ENCODE measurements at regions not wholly inside any gene's neighbourhood (a gene's known extent, or its start where the extent isn't known, plus 50 kb on each side); places are given as distances from the start of the nearest gene placed in this dataset.
"Not testable (repeated sequence)": the region's sequence is repeated elsewhere in the genome, so short reads cannot be mapped to it uniquely, and the experiment has no call there.

- DNase-seq: not testable (repeated sequence)
Observed at GRCh38 chr7:10501206-10501884, 472.3 kb upstream of the PHF14 start.

GRCh38 chr7:10507032-10507431 is 466.6 kb upstream of the PHF14 start:
- no peak for DNase-seq

- no peak for DNase-seq
Observed at GRCh38 chr7:10521306-10521705, 452.4 kb upstream of the PHF14 start.

GRCh38 chr7:10533429-10533828 is 440.2 kb upstream of the PHF14 start:
- DNase-seq: not testable (repeated sequence)

GRCh38 chr7:10536561-10536960 is 437.1 kb upstream of the PHF14 start:
- no peak for DNase-seq

GRCh38 chr7:10537764-10538163 is 435.9 kb upstream of the PHF14 start:
- no peak for DNase-seq

GRCh38 chr7:10557375-10557774 is 416.3 kb upstream of the PHF14 start:
- DNase-seq: no peak

GRCh38 chr7:10560497-10560896 is 413.2 kb upstream of the PHF14 start:
- DNase-seq: no peak

- DNase-seq: no peak
Observed at GRCh38 chr7:10568891-10569290, 404.8 kb upstream of the PHF14 start.

GRCh38 chr7:10571759-10572158 is 401.9 kb upstream of the PHF14 start:
- no peak for DNase-seq

- no peak for DNase-seq
Observed at GRCh38 chr7:10577866-10578374, 395.8 kb upstream of the PHF14 start.

- DNase-seq: no peak
Observed at GRCh38 chr7:10579561-10579960, 394.1 kb upstream of the PHF14 start.

GRCh38 chr7:10584886-10585285 is 388.8 kb upstream of the PHF14 start:
- DNase-seq: no peak

GRCh38 chr7:10588084-10588483 is 385.6 kb upstream of the PHF14 start:
- DNase-seq: no peak

GRCh38 chr7:10592604-10593003 is 381.1 kb upstream of the PHF14 start:
- DNase-seq: no peak

GRCh38 chr7:10593080-10593479 is 380.6 kb upstream of the PHF14 start:
- DNase-seq: no peak

GRCh38 chr7:10596827-10597226 is 376.8 kb upstream of the PHF14 start:
- DNase-seq: no peak

GRCh38 chr7:10604128-10604527 is 369.5 kb upstream of the PHF14 start:
- DNase-seq: no peak

GRCh38 chr7:10612950-10613349 is 360.7 kb upstream of the PHF14 start:
- DNase-seq: no peak

GRCh38 chr7:10618953-10619352 is 354.7 kb upstream of the PHF14 start:
- no peak for DNase-seq

GRCh38 chr7:10632712-10633111 is 341.0 kb upstream of the PHF14 start:
- DNase-seq: no peak

GRCh38 chr7:10634239-10634638 is 339.4 kb upstream of the PHF14 start:
- DNase-seq: no peak

GRCh38 chr7:10637991-10638390 is 335.7 kb upstream of the PHF14 start:
- DNase-seq: no peak

- no peak for DNase-seq
Observed at GRCh38 chr7:10643545-10643944, 330.1 kb upstream of the PHF14 start.

GRCh38 chr7:10644849-10645248 is 328.8 kb upstream of the PHF14 start:
- no peak for DNase-seq

All from activated T-cell treated with anti-CD3 and anti-CD28 coated beads, Interleukin-2, amount 50 U/mL, for 48 hours (primary cell).